GM23338 (cell line): ENCODE measurements at regions not wholly inside any gene's neighbourhood (a gene's known extent, or its start where the extent isn't known, plus 50 kb on each side); places are given as distances from the start of the nearest gene placed in this dataset.
A peak's percentile ranks its signal among the peaks of the same experiment; 100 is the strongest.

Source experiments
- ATAC-seq: fragments of 200-7000 bp; cut with Tn5 transposase; 3 replicates; pipeline ENCODE4 v1.9.1; 2020
- DNase-seq: peaks from one replicate; pipeline ENCODE4 v3.0.0-alpha.2; 2015; ENCODE audit warnings: low spot score
- H2AFZ ChIP-seq: fragments of 200-600 bp; sonication (generic); 2 replicates; pipeline ENCODE4 v1.8.0; 2016; ENCODE audit warnings: antibody characterized with exemption, mild to moderate bottlenecking, moderate library complexity
- H3F3A ChIP-seq: fragments of 200-600 bp; sonication (generic); replicated peaks from 2 replicates; pipeline ENCODE4 v1.8.0; 2017; ENCODE audit warnings: antibody characterized with exemption, mixed run types, low read depth
- H3K27ac ChIP-seq: fragments of 200-600 bp; sonication (generic); 2 replicates; pipeline ENCODE4 v1.6.1; 2016; ENCODE audit warnings: low read depth
- H3K27me3 ChIP-seq: fragments of 200-600 bp; sonication (generic); 2 replicates; pipeline ENCODE4 v1.8.0; 2016; ENCODE audit warnings: mild to moderate bottlenecking, mixed run types, moderate library complexity; ENCODE audit not compliant: insufficient read depth
- H3K36me3 ChIP-seq: fragments of 200-600 bp; sonication (generic); 2 replicates; pipeline ENCODE4 v1.8.0; 2016; ENCODE audit warnings: mild to moderate bottlenecking; ENCODE audit not compliant: insufficient read depth
- H3K4me1 ChIP-seq: fragments of 200-600 bp; sonication (generic); 2 replicates; pipeline ENCODE4 v1.8.0; 2016; ENCODE audit warnings: mild to moderate bottlenecking, moderate library complexity; ENCODE audit not compliant: insufficient read depth
- H3K4me2 ChIP-seq: fragments of 200-600 bp; sonication (generic); 2 replicates; pipeline ENCODE4 v1.7.1; 2017; ENCODE audit warnings: mixed run types
- H3K4me3 ChIP-seq: fragments of 200-600 bp; sonication (generic); 2 replicates; pipeline ENCODE4 v1.6.1; 2016; ENCODE audit warnings: mixed run types
- H3K79me2 ChIP-seq: fragments of 200-600 bp; sonication (generic); replicated peaks from 2 replicates; pipeline ENCODE4 v1.8.0; 2017; ENCODE audit warnings: mild to moderate bottlenecking; ENCODE audit not compliant: insufficient read depth
- H3K9me2 ChIP-seq: fragments of 200-600 bp; sonication (generic); 2 replicates; pipeline ENCODE4 v1.8.0; 2017; ENCODE audit not compliant: insufficient read depth
- H4K20me1 ChIP-seq: fragments of 200-600 bp; sonication (generic); replicated peaks from 2 replicates; pipeline ENCODE4 v1.8.0; 2017; ENCODE audit warnings: mild to moderate bottlenecking; ENCODE audit not compliant: insufficient read depth
- H3K27ac Mint-ChIP-seq: 2 replicates; pipeline ENCODE4 v1.8.0; 2020; ENCODE audit warnings: inconsistent platforms, mild to moderate bottlenecking, moderate library complexity, mixed read lengths
- H3K27me3 Mint-ChIP-seq: 3 replicates; pipeline ENCODE4 v1.8.0; 2022; ENCODE audit warnings: low read depth, mild to moderate bottlenecking, moderate library complexity, mixed read lengths, inconsistent platforms; ENCODE audit not compliant: insufficient read depth, poor library complexity
- H3K36me3 Mint-ChIP-seq: 3 replicates; pipeline ENCODE4 v1.8.0; 2021; ENCODE audit warnings: low read depth, mild to moderate bottlenecking, inconsistent platforms, moderate library complexity, mixed read lengths
- H3K4me1 Mint-ChIP-seq: 3 replicates; pipeline ENCODE4 v1.8.0; 2020; ENCODE audit warnings: mild to moderate bottlenecking, inconsistent platforms, mixed read lengths
- H3K4me3 Mint-ChIP-seq: 3 replicates; pipeline ENCODE4 v1.8.0; 2021; ENCODE audit warnings: moderate library complexity, mild to moderate bottlenecking, inconsistent platforms, mixed read lengths
- H3K9me3 Mint-ChIP-seq: 3 replicates; pipeline ENCODE4 v1.8.0; 2020; ENCODE audit warnings: moderate library complexity, mild to moderate bottlenecking, inconsistent platforms, mixed read lengths
- CREB1 ChIP-seq: fragments of 250-450 bp; sonication (Bioruptor Pico); IDR thresholded peaks from 2 replicates; pipeline ENCODE4 v1.5.0; 2020; ENCODE audit warnings: low read depth, mild to moderate bottlenecking, moderate library complexity
- CTCF ChIP-seq, 2 experiments: fragments of 200-600 bp in 1 of 2; sonication (generic) in 1 of 2; conservative IDR thresholded peaks; 2 replicates each; pipeline versions ENCODE4 v1.5.1 to v1.6.1; 2016 to 2017; ENCODE audit warnings: antibody characterized with exemption in 2 of 2, low read depth in 2 of 2, mild to moderate bottlenecking in 2 of 2, moderate library complexity in 1 of 2
- EZH2 ChIP-seq: fragments of 200-600 bp; sonication (generic); IDR thresholded peaks from one replicate; pipeline ENCODE4 v1.8.0; 2017; ENCODE audit warnings: antibody characterized with exemption, mild to moderate bottlenecking, low read depth; ENCODE audit not compliant: unreplicated experiment
- EZH2phosphoT487 ChIP-seq: fragments of 200-600 bp; sonication (generic); IDR thresholded peaks from one replicate; pipeline ENCODE4 v1.8.1; 2018; ENCODE audit warnings: antibody characterized with exemption; ENCODE audit not compliant: unreplicated experiment
- JUNB ChIP-seq: IDR thresholded peaks from one replicate; pipeline ENCODE4 v1.6.1; 2016; ENCODE audit warnings: antibody characterized with exemption; ENCODE audit not compliant: unreplicated experiment
- NANOG ChIP-seq: IDR thresholded peaks from 2 replicates; pipeline ENCODE4 v1.6.1; 2016; ENCODE audit warnings: antibody characterized with exemption, borderline replicate concordance
- POLR2AphosphoS5 ChIP-seq: IDR thresholded peaks from 2 replicates; pipeline ENCODE4 v1.6.1; 2016; ENCODE audit warnings: antibody characterized with exemption, low read depth
- REST ChIP-seq: IDR thresholded peaks from one replicate; pipeline ENCODE4 v1.6.1; 2018; ENCODE audit warnings: antibody characterized with exemption; ENCODE audit not compliant: unreplicated experiment
- STAT1 ChIP-seq: IDR thresholded peaks from one replicate; pipeline ENCODE4 v1.6.1; 2016; ENCODE audit warnings: antibody characterized with exemption; ENCODE audit not compliant: unreplicated experiment
- ZNF114 ChIP-seq: fragments of 250-450 bp; sonication (Bioruptor Pico); IDR thresholded peaks from 2 replicates; pipeline ENCODE4 v1.5.0; 2020; ENCODE audit warnings: mild to moderate bottlenecking, moderate library complexity
- ZNF331 ChIP-seq: fragments of 250-450 bp; sonication (Bioruptor Pico); IDR thresholded peaks from 2 replicates; pipeline ENCODE4 v1.5.0; 2020; ENCODE audit warnings: low read depth, mild to moderate bottlenecking, moderate library complexity

- no peak for TF ChIP-seq POLR2AphosphoS5
Observed at GRCh38 chr4:184558996-184559395, 84.6 kb upstream of the IRF2 start (continued).

- Histone ChIP-seq H3K79me2 (no peaks in the 10 kb centered on the region), H3K4me3 (no peak overlapping the region), H3F3A (no peaks in the 10 kb centered on the region), H3K4me1 (peaks cover under 1% of the 10 kb centered on the region; the same call in 1 of the 2 replicates), H4K20me1 (no peaks in the 10 kb centered on the region), H3K27me3 (no peaks in the 10 kb centered on the region), H2AFZ (peak overlapping the region; percentile 12; the same call in 1 of the 2 replicates), H3K27ac (no peak overlapping the region), H3K9me2 (no peaks in the 10 kb centered on the region; the same call in 1 of the 2 replicates), H3K36me3 (no peaks in the 10 kb centered on the region; the same call in 1 of the 2 replicates), H3K4me2 (no peak overlapping the region)
- Mint-ChIP-seq H3K36me3 (no peaks in the 10 kb centered on the region), H3K9me3 (no peaks in the 10 kb centered on the region), H3K4me3 (no peak overlapping the region), H3K27me3 (peaks cover 2% of the 10 kb centered on the region), H3K27ac (no peak overlapping the region), H3K4me1 (peaks cover 4% of the 10 kb centered on the region)
- ATAC-seq (peak; percentile 49; the same call in 1 of the 3 replicates), DNase-seq (no peak)
- TF ChIP-seq CTCF (conservative IDR thresholded peaks at IDR 0.05; ENCODE audit: low read depth in 2 of 2) (peak in 1 of 2 experiments; percentile 47; a peak in 2 of 4 replicates), NANOG (no peak)
Observed at GRCh38 chr4:184553891-184554290, 79.5 kb upstream of the IRF2 start.

- no peak for DNase-seq
- Mint-ChIP-seq H3K4me3 (no peak overlapping the region), H3K27ac (no peak overlapping the region), H3K27me3 (peaks cover 8% of the 10 kb centered on the region), H3K36me3 (no peaks in the 10 kb centered on the region), H3K9me3 (no peaks in the 10 kb centered on the region; the same call in 2 of the 3 replicates), H3K4me1 (peaks cover 11% of the 10 kb centered on the region)
- H3K27ac ChIP-seq = no peak overlapping the region
- ATAC-seq = no peak
- no peaks in the 10 kb centered on the region for H3K79me2 ChIP-seq
- no peak overlapping the region for H3K4me2 ChIP-seq
- H3F3A ChIP-seq = no peaks in the 10 kb centered on the region
- H2AFZ ChIP-seq = no peak overlapping the region
- H3K4me3 ChIP-seq = no peak overlapping the region
- no peaks in the 10 kb centered on the region; the same call in 1 of the 2 replicates for H3K9me2 ChIP-seq
- H3K27me3 ChIP-seq = no peaks in the 10 kb centered on the region
- H3K36me3 ChIP-seq = no peaks in the 10 kb centered on the region; the same call in 1 of the 2 replicates
- H3K4me1 ChIP-seq = peaks cover 5% of the 10 kb centered on the region; the same call in 1 of the 2 replicates
- no peaks in the 10 kb centered on the region for H4K20me1 ChIP-seq
- TF ChIP-seq STAT1 (no peak), JUNB (no peak), EZH2phosphoT487 (no peak), ZNF114 (CRISPR knock-in tag) (no peak), ZNF331 (CRISPR knock-in tag) (no peak), REST (no peak), CREB1 (CRISPR knock-in tag) (no peak), EZH2 (no peak)
Observed at GRCh38 chr4:184550476-184550875, 76.1 kb upstream of the IRF2 start.
